Kidney (tissue), 13 donors: ENCODE measurements at regions not wholly inside any gene's neighbourhood (a gene's known extent, or its start where the extent isn't known, plus 50 kb on each side); places are given as distances from the start of the nearest gene placed in this dataset.

ENCODE experiments used
- DNase-seq, 5 donors: peaks; one replicate each; pipeline ENCODE4 v3.0.0-alpha.2; 2013 to 2020
- FAIRE-seq: peaks from 2 replicates; lab custom pipeline; 2012; peaks lifted over from hg19 to GRCh38; lab: Jason Lieb, UNC
- H3K27ac ChIP-seq, 2 donors: one replicate each; pipeline ENCODE4 v1.7.0; 2013; ENCODE audit warnings: low read depth in 2 of 2, low read length in 2 of 2, inconsistent platforms in 1 of 2
- H3K27me3 ChIP-seq: one replicate; pipeline ENCODE4 v1.7.1; 2013; ENCODE audit warnings: low read length, inconsistent platforms; ENCODE audit not compliant: control insufficient read depth, insufficient read depth
- H3K36me3 ChIP-seq, 3 donors: one replicate each; pipeline versions ENCODE4 v1.7.0 to v1.7.1; 2013; ENCODE audit warnings: low read length in 3 of 3, control low read depth in 1 of 3, inconsistent platforms in 1 of 3; ENCODE audit not compliant: insufficient read depth in 3 of 3, control insufficient read depth in 2 of 3
- H3K4me1 ChIP-seq, 3 donors: one replicate each; pipeline versions ENCODE4 v1.7.0 to v1.7.1; 2013; ENCODE audit warnings: low read length in 3 of 3, inconsistent platforms in 1 of 3, low read depth in 1 of 3; ENCODE audit not compliant: control insufficient read depth in 2 of 3, insufficient read depth in 2 of 3
- H3K4me3 ChIP-seq, 3 donors: one replicate each; pipeline versions ENCODE4 v1.7.0 to v1.8.1; 2013; ENCODE audit warnings: low read length in 3 of 3, control low read depth in 1 of 3, inconsistent platforms in 1 of 3
- H3K9ac ChIP-seq, 3 donors: one replicate each; pipeline versions ENCODE4 v1.7.0 to v1.7.1; 2013; ENCODE audit warnings: low read length in 3 of 3, control low read depth in 1 of 3, inconsistent platforms in 1 of 3
- H3K9me3 ChIP-seq, 3 donors: one replicate each; pipeline versions ENCODE4 v1.7.0 to v1.7.1; 2013; ENCODE audit warnings: low read length in 3 of 3, control low read depth in 1 of 3, inconsistent platforms in 1 of 3; ENCODE audit not compliant: control insufficient read depth in 2 of 3, insufficient read depth in 1 of 3
- intact Hi-C: fragments of 100-400 bp; cut with DNase I; formaldehyde crosslinking; loops from one replicate; pipeline ENCODE4 v1.11.1; 2022
- TF ChIP-seq, protein P1 (sequence below): IDR thresholded peaks from 3 replicates; pipeline ENCODE4 v1.5.1; 2012; ENCODE audit warnings: mild to moderate bottlenecking, moderate library complexity, borderline replicate concordance; ENCODE audit not compliant: insufficient read depth; ENCODE audit errors: extremely low read depth
- donor health status: control.
- donor health status: control.
- donor health status: control.
- donor health status: control.
- donor health status: control.
- donor health status: DM: yes; HTN: yes; CAD: no.
- donor health status: Normal renal cell carcinoma (clear cell type).

DNA sequence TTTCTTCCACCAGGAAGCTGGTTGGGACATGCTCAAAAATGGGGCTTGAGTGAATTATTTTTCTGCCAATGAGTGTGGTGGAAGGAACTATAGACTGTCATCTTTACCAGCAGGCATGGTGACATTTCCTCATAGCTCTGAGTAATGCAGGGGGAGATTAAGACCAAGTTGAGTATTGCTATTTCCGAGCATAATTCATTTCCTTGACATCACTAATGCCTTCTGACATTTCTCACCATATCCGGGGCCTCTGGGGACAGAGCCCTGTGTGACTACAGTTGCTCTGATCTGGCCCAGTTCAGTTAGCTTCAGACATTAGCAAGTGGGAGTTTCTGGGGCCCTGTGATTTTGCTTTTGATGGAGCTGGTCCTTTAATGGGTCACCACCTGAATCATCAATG lies 410.4 kb downstream of the MEIS1 start:
- Histone ChIP-seq H3K9me3 (no peaks in the 10 kb centered on the region), H3K4me1 (peaks cover 0 to 11% (median 3%) of the 10 kb centered on the region in 3 donors), H3K4me3 (no peak overlapping the region), H3K36me3 (no peaks in the 10 kb centered on the region), H3K27me3 (no peaks in the 10 kb centered on the region), H3K27ac (no peak overlapping the region), H3K9ac (no peak overlapping the region)
- TF ChIP-seq, protein P1, sequence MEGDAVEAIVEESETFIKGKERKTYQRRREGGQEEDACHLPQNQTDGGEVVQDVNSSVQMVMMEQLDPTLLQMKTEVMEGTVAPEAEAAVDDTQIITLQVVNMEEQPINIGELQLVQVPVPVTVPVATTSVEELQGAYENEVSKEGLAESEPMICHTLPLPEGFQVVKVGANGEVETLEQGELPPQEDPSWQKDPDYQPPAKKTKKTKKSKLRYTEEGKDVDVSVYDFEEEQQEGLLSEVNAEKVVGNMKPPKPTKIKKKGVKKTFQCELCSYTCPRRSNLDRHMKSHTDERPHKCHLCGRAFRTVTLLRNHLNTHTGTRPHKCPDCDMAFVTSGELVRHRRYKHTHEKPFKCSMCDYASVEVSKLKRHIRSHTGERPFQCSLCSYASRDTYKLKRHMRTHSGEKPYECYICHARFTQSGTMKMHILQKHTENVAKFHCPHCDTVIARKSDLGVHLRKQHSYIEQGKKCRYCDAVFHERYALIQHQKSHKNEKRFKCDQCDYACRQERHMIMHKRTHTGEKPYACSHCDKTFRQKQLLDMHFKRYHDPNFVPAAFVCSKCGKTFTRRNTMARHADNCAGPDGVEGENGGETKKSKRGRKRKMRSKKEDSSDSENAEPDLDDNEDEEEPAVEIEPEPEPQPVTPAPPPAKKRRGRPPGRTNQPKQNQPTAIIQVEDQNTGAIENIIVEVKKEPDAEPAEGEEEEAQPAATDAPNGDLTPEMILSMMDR = no peak
- FAIRE-seq (no peak), DNase-seq (no peak)
- intact Hi-C loops = no loop called here

DNA sequence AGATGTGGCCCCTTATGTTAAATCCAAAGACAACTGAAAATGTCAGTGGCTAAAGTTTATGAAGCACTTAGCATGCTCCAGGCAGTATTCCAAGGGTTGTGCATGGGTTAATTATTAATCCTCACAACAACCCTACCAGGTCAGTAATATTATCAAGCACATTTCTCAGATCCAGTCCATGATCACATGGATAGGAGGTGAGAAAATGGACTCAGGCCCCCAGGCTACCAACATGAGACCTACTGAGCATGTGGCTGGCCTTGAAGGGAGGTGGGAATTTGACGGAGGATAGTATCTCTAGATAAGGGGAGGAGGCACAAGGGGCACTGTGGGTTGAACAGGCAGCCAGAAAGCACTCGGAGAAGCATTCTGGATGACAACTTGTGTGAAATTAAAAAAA lies 412.0 kb downstream of the MEIS1 start:
- Histone ChIP-seq H3K27ac (no peak overlapping the region), H3K4me3 (no peak overlapping the region), H3K36me3 (no peaks in the 10 kb centered on the region), H3K4me1 (peaks cover 0 to 11% (median 3%) of the 10 kb centered on the region in 3 donors), H3K27me3 (no peaks in the 10 kb centered on the region), H3K9me3 (no peaks in the 10 kb centered on the region), H3K9ac (no peak overlapping the region)
- DNase-seq (peak in 2 of 5 donors; percentile 47 to 49), FAIRE-seq (no peak)
- intact Hi-C loops = no loop called here
- TF ChIP-seq, protein P1 = no peak

DNA sequence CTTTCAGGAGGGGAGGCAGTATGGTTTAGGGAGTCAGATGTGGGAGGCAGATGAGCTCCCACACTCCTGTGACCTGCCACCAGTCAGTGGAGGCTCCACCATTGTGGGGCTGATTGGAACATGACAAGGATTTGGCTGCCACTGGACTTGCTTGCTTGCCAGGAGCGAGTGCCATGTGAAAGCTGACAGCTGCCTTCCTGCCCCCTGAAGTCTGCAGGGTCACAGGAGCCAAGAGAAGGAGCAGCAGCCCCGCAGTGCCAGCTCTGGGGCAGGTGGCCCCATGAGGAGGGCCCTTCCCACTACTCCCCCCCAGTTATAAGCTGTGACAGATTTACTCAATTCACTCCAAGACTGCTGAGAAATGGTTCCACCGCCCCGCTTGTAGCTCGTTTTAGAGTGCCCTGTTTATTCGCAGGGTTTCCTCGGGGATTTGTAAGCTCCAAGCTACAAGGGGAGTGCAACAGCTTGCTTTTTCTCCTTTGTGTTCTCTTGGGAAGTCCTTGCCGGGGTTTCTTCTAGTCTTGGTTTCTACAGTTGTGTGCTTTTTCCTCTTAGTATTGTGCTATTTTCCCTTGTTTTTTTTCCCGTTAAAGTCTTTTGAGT lies 414.3 kb downstream of the MEIS1 start:
- Histone ChIP-seq H3K36me3 (no peaks in the 10 kb centered on the region), H3K9ac (no peak overlapping the region), H3K4me1 (peaks cover 0 to 11% (median 3%) of the 10 kb centered on the region in 3 donors), H3K4me3 (no peak overlapping the region), H3K27ac (no peak overlapping the region), H3K27me3 (no peaks in the 10 kb centered on the region), H3K9me3 (no peaks in the 10 kb centered on the region)
- intact Hi-C loops = no loop called here
- FAIRE-seq = no peak
- TF ChIP-seq, protein P1 = no peak
- no peak for DNase-seq

DNA sequence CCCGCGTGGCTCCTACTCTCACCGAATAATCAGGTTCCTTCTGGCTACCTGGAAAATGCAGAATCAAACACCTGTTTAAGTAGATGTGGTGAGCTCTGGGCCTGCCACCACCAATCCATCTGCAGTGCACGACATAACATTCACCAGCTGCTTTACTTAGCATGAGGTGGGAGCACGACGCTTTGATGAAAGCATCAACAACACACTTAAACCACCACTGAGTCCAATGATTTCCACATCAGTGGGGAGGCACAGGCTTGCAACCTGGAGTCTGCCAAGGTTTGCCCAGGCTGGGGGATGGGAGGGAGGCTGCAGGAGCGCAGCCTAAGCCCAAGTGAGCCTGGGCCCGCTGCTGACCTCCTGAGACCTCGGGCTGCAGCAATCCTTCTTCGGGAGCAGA lies 415.5 kb downstream of the MEIS1 start:
- Histone ChIP-seq H3K9me3 (no peaks in the 10 kb centered on the region), H3K4me1 (peaks cover 0 to 11% (median 3%) of the 10 kb centered on the region in 3 donors), H3K27ac (no peak overlapping the region), H3K9ac (no peak overlapping the region), H3K27me3 (no peaks in the 10 kb centered on the region), H3K36me3 (no peaks in the 10 kb centered on the region), H3K4me3 (no peak overlapping the region)
- TF ChIP-seq, protein P1 = no peak
- DNase-seq = no peak
- intact Hi-C loops = no loop called here
- no peak for FAIRE-seq
